SK-N-SH (cell line): ENCODE measurements at regions not wholly inside any gene's neighbourhood (a gene's known extent, or its start where the extent isn't known, plus 50 kb on each side); places are given as distances from the start of the nearest gene placed in this dataset.

Source experiments
- CTCF ChIA-PET: fragments of 300-600, 350-600 bp; formaldehyde crosslinking; extraction: SDS; loops from one replicate; lab custom pipeline; 2021; lab: Yijun Ruan, JAX
- POLR2A ChIA-PET: fragments of 350-600 bp; sonication (Branson Sonifier 250); formaldehyde crosslinking; extraction: SDS; loops from one replicate; lab custom pipeline; 2020; ENCODE audit warnings: antibody characterized with exemption, inconsistent platforms; lab: Yijun Ruan, JAX
- DNase-seq: peaks from one replicate; pipeline ENCODE4 v3.0.0; 2012
- H2AFZ ChIP-seq: fragments of 200-600 bp; sonication (generic); 2 replicates; pipeline ENCODE4 v1.8.1; 2016; ENCODE audit warnings: antibody characterized with exemption, mild to moderate bottlenecking, low read depth
- H3F3A ChIP-seq: fragments of 200-600 bp; sonication (generic); replicated peaks from 2 replicates; pipeline ENCODE3; 2016; ENCODE audit warnings: antibody characterized with exemption, mild to moderate bottlenecking; ENCODE audit not compliant: insufficient read depth
- H3K27ac ChIP-seq, 2 experiments: fragments of 200-500 bp in 1 of 2; fragments of 200-600 bp in 1 of 2; sonication (Bioruptor generic) in 1 of 2; sonication (generic), shearing (Covaris generic) in 1 of 2; 2 replicates each; pipeline versions ENCODE4 v1.5.1 to v1.6.1; 2014 to 2016; ENCODE audit warnings: low read depth in 2 of 2, inconsistent platforms in 1 of 2, low read length in 1 of 2, mild to moderate bottlenecking in 1 of 2, mixed read lengths in 1 of 2
- H3K27me3 ChIP-seq: fragments of 200-600 bp; sonication (generic), shearing (Covaris generic); 2 replicates; pipeline ENCODE4 v1.6.1; 2016; ENCODE audit warnings: mixed run types; ENCODE audit not compliant: insufficient read depth
- H3K36me3 ChIP-seq, 2 experiments: fragments of 200-500 bp in 1 of 2; fragments of 200-600 bp in 1 of 2; sonication (Bioruptor generic) in 1 of 2; sonication (generic) in 1 of 2; replicated peaks in 1 of 2; 2 replicates each; pipeline versions ENCODE3 to v1.5.1; 2014 to 2016; ENCODE audit warnings: low read length in 1 of 2, mild to moderate bottlenecking in 1 of 2; ENCODE audit not compliant: insufficient read depth in 2 of 2, control insufficient read depth in 1 of 2
- H3K4me1 ChIP-seq, 2 experiments: fragments of 200-500 bp in 1 of 2; fragments of 200-600 bp in 1 of 2; sonication (Bioruptor generic) in 1 of 2; sonication (generic), shearing (Covaris generic) in 1 of 2; 2 replicates each; pipeline versions ENCODE4 v1.5.1 to v1.6.1; 2014 to 2016; ENCODE audit warnings: low read depth in 1 of 2, low read length in 1 of 2, mixed run types in 1 of 2; ENCODE audit not compliant: insufficient read depth in 2 of 2, control insufficient read depth in 1 of 2
- H3K4me2 ChIP-seq: fragments of 200-600 bp; sonication (generic), shearing (Covaris generic); 2 replicates; pipeline ENCODE4 v1.6.1; 2017; ENCODE audit warnings: mixed run types
- H3K4me3 ChIP-seq, 2 experiments: fragments of 200-500 bp in 1 of 2; fragments of 200-600 bp in 1 of 2; sonication (Bioruptor generic) in 1 of 2; sonication (generic), shearing (Covaris generic) in 1 of 2; 2 replicates each; pipeline versions ENCODE4 v1.5.1 to v1.8.1; 2014 to 2016; ENCODE audit warnings: low read depth in 2 of 2, inconsistent platforms in 1 of 2, low read length in 1 of 2, mild to moderate bottlenecking in 1 of 2, mixed read lengths in 1 of 2, moderate library complexity in 1 of 2
- H3K79me2 ChIP-seq: fragments of 200-600 bp; sonication (generic); 2 replicates; pipeline ENCODE4 v1.8.1; 2017; ENCODE audit warnings: mild to moderate bottlenecking; ENCODE audit not compliant: insufficient read depth
- H3K9ac ChIP-seq: fragments of 200-600 bp; sonication (generic); 2 replicates; pipeline ENCODE4 v1.6.1; 2017; ENCODE audit warnings: mixed run types
- H3K9me2 ChIP-seq: fragments of 200-600 bp; sonication (generic); 2 replicates; pipeline ENCODE4 v1.6.1; 2017; ENCODE audit warnings: mixed run types
- H3K9me3 ChIP-seq: fragments of 200-600 bp; sonication (generic); 2 replicates; pipeline ENCODE4 v1.6.1; 2017; ENCODE audit warnings: mixed run types, mild to moderate bottlenecking, moderate library complexity
- H4K20me1 ChIP-seq: fragments of 200-600 bp; sonication (generic); 2 replicates; pipeline ENCODE4 v1.6.1; 2017; ENCODE audit warnings: mild to moderate bottlenecking, mixed run types; ENCODE audit not compliant: insufficient read depth
- EP300 ChIP-seq, 2 experiments: IDR thresholded peaks; 2 replicates each; pipeline versions ENCODE4 v1.4.0 to v1.6.1; 2012; ENCODE audit warnings: borderline replicate concordance in 1 of 2, low read depth in 1 of 2, low read length in 1 of 2
- GABPA ChIP-seq: IDR thresholded peaks from 2 replicates; pipeline ENCODE4 v1.4.0; 2012; ENCODE audit warnings: low read depth, mild to moderate bottlenecking
- GATA2 ChIP-seq: sonication (generic); formaldehyde crosslinking; IDR thresholded peaks from 2 replicates; pipeline ENCODE4 v1.5.0; 2020; ENCODE audit warnings: mild to moderate bottlenecking, missing genetic modification reagents
- MAX ChIP-seq: IDR thresholded peaks from 2 replicates; pipeline ENCODE4 v1.4.0; 2012; ENCODE audit warnings: low read depth
- MEF2A ChIP-seq: IDR thresholded peaks from 2 replicates; pipeline ENCODE4 v1.4.0; 2012; ENCODE audit warnings: low read depth, borderline replicate concordance
- MXI1 ChIP-seq: IDR thresholded peaks from 2 replicates; pipeline ENCODE4 v1.6.1; 2012; ENCODE audit warnings: mild to moderate bottlenecking, low read depth, low read length, improper control_type of control experiment
- NRF1 ChIP-seq: IDR thresholded peaks from 2 replicates; pipeline ENCODE4 v1.6.1; 2012; ENCODE audit warnings: low read depth, mild to moderate bottlenecking, low read length
- RCOR1 ChIP-seq: fragments of 150-350 bp; IDR thresholded peaks from 2 replicates; pipeline ENCODE4 v1.6.1; 2017; ENCODE audit warnings: antibody characterized with exemption, low read length
- RFX5 ChIP-seq: IDR thresholded peaks from 2 replicates; pipeline ENCODE4 v1.6.1; 2012; ENCODE audit warnings: mild to moderate bottlenecking, improper control_type of control experiment, low read length
- SIN3A ChIP-seq: IDR thresholded peaks from 2 replicates; pipeline ENCODE4 v1.6.1; 2012; ENCODE audit warnings: low read depth, mild to moderate bottlenecking, low read length, moderate library complexity, borderline replicate concordance
- TAF1 ChIP-seq: IDR thresholded peaks from 2 replicates; pipeline ENCODE4 v1.6.1; 2012; ENCODE audit warnings: low read depth, mild to moderate bottlenecking, low read length, moderate library complexity, borderline replicate concordance
- TEAD4 ChIP-seq: IDR thresholded peaks from 2 replicates; pipeline ENCODE4 v1.4.0; 2012; ENCODE audit warnings: mild to moderate bottlenecking, borderline replicate concordance; ENCODE audit not compliant: insufficient read depth
- USF2 ChIP-seq: fragments of 150-350 bp; IDR thresholded peaks from 2 replicates; pipeline ENCODE4 v1.6.1; 2017; ENCODE audit warnings: antibody characterized with exemption, low read length, low read depth, borderline replicate concordance
- WGBS: methylation state at CpG from one replicate; pipeline ENCODE4 v1.1.6; 2017; ENCODE audit warnings: low lambda C conversion rate; 5-methylcytosine and 5-hydroxymethylcytosine counted together
- TF ChIP-seq, protein P1 (sequence below): fragments of 150-350 bp; IDR thresholded peaks from 2 replicates; pipeline ENCODE4 v1.6.1; 2016; ENCODE audit warnings: mild to moderate bottlenecking, low read depth, low read length
- TF ChIP-seq, protein P2 (sequence below): IDR thresholded peaks from 2 replicates; pipeline ENCODE4 v1.4.0; 2012; ENCODE audit warnings: low read depth, borderline replicate concordance

GRCh38 chr16:51262428-51262827 is 111.4 kb upstream of the SALL1 start (continued):
- no peak for TF ChIP-seq GATA2

DNA sequence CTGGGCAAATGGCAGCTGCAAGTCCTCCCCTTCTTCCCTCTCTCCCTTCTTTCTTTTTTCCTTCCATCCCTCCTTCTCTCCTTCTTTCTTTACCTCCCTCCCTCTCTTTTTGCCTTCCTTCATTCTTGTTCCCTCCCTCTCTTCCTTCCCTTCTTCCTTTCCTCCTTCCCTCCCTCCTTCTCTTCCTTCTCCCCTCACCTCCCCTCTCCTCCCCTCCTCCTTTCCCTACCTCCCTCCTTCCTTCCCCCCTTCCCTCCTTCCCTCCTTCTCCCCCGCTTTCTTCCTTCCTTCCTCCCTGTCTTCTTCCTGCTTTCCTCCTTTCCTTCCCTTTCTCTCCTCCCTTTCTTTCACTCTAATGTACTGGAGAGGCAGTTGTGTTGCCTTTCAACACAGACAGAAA is 110.8 kb upstream of the SALL1 start:
- no peaks in the 10 kb centered on the region for H3K9me2 ChIP-seq
- no peaks in the 10 kb centered on the region for H3K36me3 ChIP-seq
- CTCF ChIA-PET, result no interaction called here
- no peaks in the 10 kb centered on the region for H3K27me3 ChIP-seq
- no peaks in the 10 kb centered on the region for H3K79me2 ChIP-seq
- no peaks in the 10 kb centered on the region for H3F3A ChIP-seq
- no peak overlapping the region for H2AFZ ChIP-seq
- POLR2A ChIA-PET, result no interaction called here
- no peak overlapping the region for H3K4me3 ChIP-seq
- 3% methylated on average over 1 of the region's 1 CpG for WGBS
- no peak overlapping the region for H3K9ac ChIP-seq
- H3K9me3 ChIP-seq, result no peaks in the 10 kb centered on the region
- no peaks in the 10 kb centered on the region for H4K20me1 ChIP-seq
- no peak overlapping the region for H3K27ac ChIP-seq
- TF ChIP-seq MAX (no peak), SIN3A (no peak), MXI1 (no peak), NRF1 (no peak), RFX5 (no peak), GABPA (no peak), RCOR1 (no peak), EP300 (IDR thresholded peaks at IDR 0.05; ENCODE audit: borderline replicate concordance in 1 of 2, low read depth in 1 of 2, low read length in 1 of 2) (no peak), TAF1 (no peak), TEAD4 (no peak), GATA2 (no peak), MEF2A (no peak), USF2 (no peak)
- TF ChIP-seq, protein P1, sequence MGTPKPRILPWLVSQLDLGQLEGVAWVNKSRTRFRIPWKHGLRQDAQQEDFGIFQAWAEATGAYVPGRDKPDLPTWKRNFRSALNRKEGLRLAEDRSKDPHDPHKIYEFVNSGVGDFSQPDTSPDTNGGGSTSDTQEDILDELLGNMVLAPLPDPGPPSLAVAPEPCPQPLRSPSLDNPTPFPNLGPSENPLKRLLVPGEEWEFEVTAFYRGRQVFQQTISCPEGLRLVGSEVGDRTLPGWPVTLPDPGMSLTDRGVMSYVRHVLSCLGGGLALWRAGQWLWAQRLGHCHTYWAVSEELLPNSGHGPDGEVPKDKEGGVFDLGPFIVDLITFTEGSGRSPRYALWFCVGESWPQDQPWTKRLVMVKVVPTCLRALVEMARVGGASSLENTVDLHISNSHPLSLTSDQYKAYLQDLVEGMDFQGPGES, result no peak
- TF ChIP-seq, protein P2, sequence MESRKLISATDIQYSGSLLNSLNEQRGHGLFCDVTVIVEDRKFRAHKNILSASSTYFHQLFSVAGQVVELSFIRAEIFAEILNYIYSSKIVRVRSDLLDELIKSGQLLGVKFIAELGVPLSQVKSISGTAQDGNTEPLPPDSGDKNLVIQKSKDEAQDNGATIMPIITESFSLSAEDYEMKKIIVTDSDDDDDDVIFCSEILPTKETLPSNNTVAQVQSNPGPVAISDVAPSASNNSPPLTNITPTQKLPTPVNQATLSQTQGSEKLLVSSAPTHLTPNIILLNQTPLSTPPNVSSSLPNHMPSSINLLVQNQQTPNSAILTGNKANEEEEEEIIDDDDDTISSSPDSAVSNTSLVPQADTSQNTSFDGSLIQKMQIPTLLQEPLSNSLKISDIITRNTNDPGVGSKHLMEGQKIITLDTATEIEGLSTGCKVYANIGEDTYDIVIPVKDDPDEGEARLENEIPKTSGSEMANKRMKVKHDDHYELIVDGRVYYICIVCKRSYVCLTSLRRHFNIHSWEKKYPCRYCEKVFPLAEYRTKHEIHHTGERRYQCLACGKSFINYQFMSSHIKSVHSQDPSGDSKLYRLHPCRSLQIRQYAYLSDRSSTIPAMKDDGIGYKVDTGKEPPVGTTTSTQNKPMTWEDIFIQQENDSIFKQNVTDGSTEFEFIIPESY, result no peak
- DNase-seq, result no peak
- no peaks in the 10 kb centered on the region for H3K4me1 ChIP-seq
- no peak overlapping the region for H3K4me2 ChIP-seq
